ENCODE measurements at regions not wholly inside any gene's neighbourhood (a gene's known extent, or its start where the extent isn't known, plus 50 kb on each side); places are given as distances from the start of the nearest gene placed in this dataset.

GRCh38 chrX:63402106-63402505 is 51.0 kb upstream of the SPIN4 start:
- TF ChIP-seq CTCF (IDR thresholded peaks at IDR 0.05) = no peak
- TF ChIP-seq POLR2A (IDR thresholded peaks at IDR 0.05) = no peak

Measured in uterus (tissue), 2 donors.